GM23338 (cell line): ENCODE measurements at regions not wholly inside any gene's neighbourhood (a gene's known extent, or its start where the extent isn't known, plus 50 kb on each side); places are given as distances from the start of the nearest gene placed in this dataset.

Experiments used
- ATAC-seq: fragments of 200-7000 bp; cut with Tn5 transposase; 3 replicates; pipeline ENCODE4 v1.9.1; 2020
- DNase-seq: peaks from one replicate; pipeline ENCODE4 v3.0.0-alpha.2; 2015; ENCODE audit warnings: low spot score
- H2AFZ ChIP-seq: fragments of 200-600 bp; sonication (generic); 2 replicates; pipeline ENCODE4 v1.8.0; 2016; ENCODE audit warnings: antibody characterized with exemption, mild to moderate bottlenecking, moderate library complexity
- H3F3A ChIP-seq: fragments of 200-600 bp; sonication (generic); replicated peaks from 2 replicates; pipeline ENCODE4 v1.8.0; 2017; ENCODE audit warnings: antibody characterized with exemption, mixed run types, low read depth
- H3K27ac ChIP-seq: fragments of 200-600 bp; sonication (generic); 2 replicates; pipeline ENCODE4 v1.6.1; 2016; ENCODE audit warnings: low read depth
- H3K27me3 ChIP-seq: fragments of 200-600 bp; sonication (generic); 2 replicates; pipeline ENCODE4 v1.8.0; 2016; ENCODE audit warnings: mild to moderate bottlenecking, mixed run types, moderate library complexity; ENCODE audit not compliant: insufficient read depth
- H3K36me3 ChIP-seq: fragments of 200-600 bp; sonication (generic); 2 replicates; pipeline ENCODE4 v1.8.0; 2016; ENCODE audit warnings: mild to moderate bottlenecking; ENCODE audit not compliant: insufficient read depth
- H3K4me1 ChIP-seq: fragments of 200-600 bp; sonication (generic); 2 replicates; pipeline ENCODE4 v1.8.0; 2016; ENCODE audit warnings: mild to moderate bottlenecking, moderate library complexity; ENCODE audit not compliant: insufficient read depth
- H3K4me2 ChIP-seq: fragments of 200-600 bp; sonication (generic); 2 replicates; pipeline ENCODE4 v1.7.1; 2017; ENCODE audit warnings: mixed run types
- H3K4me3 ChIP-seq: fragments of 200-600 bp; sonication (generic); 2 replicates; pipeline ENCODE4 v1.6.1; 2016; ENCODE audit warnings: mixed run types
- H3K79me2 ChIP-seq: fragments of 200-600 bp; sonication (generic); replicated peaks from 2 replicates; pipeline ENCODE4 v1.8.0; 2017; ENCODE audit warnings: mild to moderate bottlenecking; ENCODE audit not compliant: insufficient read depth
- H3K9me2 ChIP-seq: fragments of 200-600 bp; sonication (generic); 2 replicates; pipeline ENCODE4 v1.8.0; 2017; ENCODE audit not compliant: insufficient read depth
- H4K20me1 ChIP-seq: fragments of 200-600 bp; sonication (generic); replicated peaks from 2 replicates; pipeline ENCODE4 v1.8.0; 2017; ENCODE audit warnings: mild to moderate bottlenecking; ENCODE audit not compliant: insufficient read depth
- H3K27ac Mint-ChIP-seq: 2 replicates; pipeline ENCODE4 v1.8.0; 2020; ENCODE audit warnings: inconsistent platforms, mild to moderate bottlenecking, moderate library complexity, mixed read lengths
- H3K27me3 Mint-ChIP-seq: 3 replicates; pipeline ENCODE4 v1.8.0; 2022; ENCODE audit warnings: low read depth, mild to moderate bottlenecking, moderate library complexity, mixed read lengths, inconsistent platforms; ENCODE audit not compliant: insufficient read depth, poor library complexity
- H3K36me3 Mint-ChIP-seq: 3 replicates; pipeline ENCODE4 v1.8.0; 2021; ENCODE audit warnings: low read depth, mild to moderate bottlenecking, inconsistent platforms, moderate library complexity, mixed read lengths
- H3K4me1 Mint-ChIP-seq: 3 replicates; pipeline ENCODE4 v1.8.0; 2020; ENCODE audit warnings: mild to moderate bottlenecking, inconsistent platforms, mixed read lengths
- H3K4me3 Mint-ChIP-seq: 3 replicates; pipeline ENCODE4 v1.8.0; 2021; ENCODE audit warnings: moderate library complexity, mild to moderate bottlenecking, inconsistent platforms, mixed read lengths
- H3K9me3 Mint-ChIP-seq: 3 replicates; pipeline ENCODE4 v1.8.0; 2020; ENCODE audit warnings: moderate library complexity, mild to moderate bottlenecking, inconsistent platforms, mixed read lengths
- ETS1 ChIP-seq: IDR thresholded peaks from 2 replicates; pipeline ENCODE4 v1.6.1; 2016; ENCODE audit warnings: antibody characterized with exemption
- EZH2 ChIP-seq: fragments of 200-600 bp; sonication (generic); IDR thresholded peaks from one replicate; pipeline ENCODE4 v1.8.0; 2017; ENCODE audit warnings: antibody characterized with exemption, mild to moderate bottlenecking, low read depth; ENCODE audit not compliant: unreplicated experiment
- JUNB ChIP-seq: IDR thresholded peaks from one replicate; pipeline ENCODE4 v1.6.1; 2016; ENCODE audit warnings: antibody characterized with exemption; ENCODE audit not compliant: unreplicated experiment
- NANOG ChIP-seq: IDR thresholded peaks from 2 replicates; pipeline ENCODE4 v1.6.1; 2016; ENCODE audit warnings: antibody characterized with exemption, borderline replicate concordance
- POLR2AphosphoS5 ChIP-seq: IDR thresholded peaks from 2 replicates; pipeline ENCODE4 v1.6.1; 2016; ENCODE audit warnings: antibody characterized with exemption, low read depth
- ZNF331 ChIP-seq: fragments of 250-450 bp; sonication (Bioruptor Pico); IDR thresholded peaks from 2 replicates; pipeline ENCODE4 v1.5.0; 2020; ENCODE audit warnings: low read depth, mild to moderate bottlenecking, moderate library complexity
- ZNF462 ChIP-seq: fragments of 250-450 bp; sonication (Bioruptor Pico); IDR thresholded peaks from 2 replicates; pipeline ENCODE4 v1.5.0; 2020; ENCODE audit warnings: mild to moderate bottlenecking, moderate library complexity

GRCh38 chr10:4217187-4217586 lies 432.2 kb upstream of the KLF6 start (continued):
- no peak for TF ChIP-seq ZNF462 (CRISPR knock-in tag)

GRCh38 chr10:4216726-4217125 lies 431.7 kb upstream of the KLF6 start:
- Mint-ChIP-seq H3K27ac (0 out of 2 replicates have a peak overlapping the region, but pooled peaks have one; percentile 13), H3K4me1 (peaks cover 46% of the 10 kb centered on the region), H3K4me3 (no peak overlapping the region), H3K27me3 (peaks cover 1% of the 10 kb centered on the region), H3K9me3 (no peaks in the 10 kb centered on the region), H3K36me3 (no peaks in the 10 kb centered on the region)
- H3K4me2 ChIP-seq, result no peak overlapping the region
- H3K36me3 ChIP-seq, result no peaks in the 10 kb centered on the region
- no peak overlapping the region for H3K4me3 ChIP-seq
- DNase-seq, result no peak
- peaks cover 4% of the 10 kb centered on the region; the same call in 1 of the 2 replicates for H3K9me2 ChIP-seq
- H3K27ac ChIP-seq, result no peak overlapping the region
- no peaks in the 10 kb centered on the region for H3K27me3 ChIP-seq
- no peak for ATAC-seq
- no peaks in the 10 kb centered on the region for H3F3A ChIP-seq
- no peaks in the 10 kb centered on the region for H4K20me1 ChIP-seq
- H3K79me2 ChIP-seq, result no peaks in the 10 kb centered on the region
- peaks cover 39% of the 10 kb centered on the region for H3K4me1 ChIP-seq
- no peak overlapping the region for H2AFZ ChIP-seq
- TF ChIP-seq ETS1, result no peak
- TF ChIP-seq NANOG, result no peak
- TF ChIP-seq ZNF331 (CRISPR knock-in tag), result no peak
- TF ChIP-seq POLR2AphosphoS5, result no peak
- no peak for TF ChIP-seq ZNF462 (CRISPR knock-in tag)
- no peak for TF ChIP-seq JUNB
- no peak for TF ChIP-seq EZH2
